HG02798 (cell line): ENCODE measurements at regions not wholly inside any gene's neighbourhood (a gene's known extent, or its start where the extent isn't known, plus 50 kb on each side); places are given as distances from the start of the nearest gene placed in this dataset.

ENCODE experiments used
- ATAC-seq: cut with Tn5 transposase; IDR thresholded peaks from one replicate; pipeline ENCODE4 v1.9.1; 2021; ENCODE audit warnings: mild to moderate bottlenecking; ENCODE audit not compliant: unreplicated experiment, poor library complexity

GRCh38 chr3:34268032-34268709 lies 469.7 kb downstream of the PDCD6IP start:
- ATAC-seq = no peak

GRCh38 chr3:34275811-34276210 lies 477.4 kb downstream of the PDCD6IP start:
- no peak for ATAC-seq

- no peak for ATAC-seq
These were observed 477.9 kb downstream of the PDCD6IP start for GRCh38 chr3:34276342-34276741.

GRCh38 chr3:34277110-34277509 lies 478.7 kb downstream of the PDCD6IP start:
- ATAC-seq = no peak

GRCh38 chr3:34279901-34280300 lies 481.5 kb downstream of the PDCD6IP start:
- ATAC-seq = no peak

- no peak for ATAC-seq
These were observed 485.3 kb downstream of the PDCD6IP start for GRCh38 chr3:34283751-34284150.

- ATAC-seq = peak; percentile 45
These were observed 486.8 kb downstream of the PDCD6IP start for GRCh38 chr3:34284959-34285826.

GRCh38 chr3:34285827-34286188 lies 487.4 kb downstream of the PDCD6IP start:
- no peak for ATAC-seq

GRCh38 chr3:34292605-34293300 lies 494.3 kb downstream of the PDCD6IP start:
- ATAC-seq = no peak

- ATAC-seq = no peak
These were observed 495.8 kb downstream of the PDCD6IP start for GRCh38 chr3:34294240-34294639.

- ATAC-seq = no peak
These were observed 498.4 kb downstream of the PDCD6IP start for GRCh38 chr3:34296796-34297195.

GRCh38 chr3:34298653-34299052 lies 500.2 kb downstream of the PDCD6IP start:
- no peak for ATAC-seq

GRCh38 chr3:34300621-34301020 lies 502.2 kb downstream of the PDCD6IP start:
- no peak for ATAC-seq

- no peak for ATAC-seq
These were observed 502.9 kb downstream of the PDCD6IP start for GRCh38 chr3:34301313-34301712.

GRCh38 chr3:34305266-34305665 lies 506.8 kb downstream of the PDCD6IP start:
- ATAC-seq = no peak

GRCh38 chr3:34312684-34313083 lies 514.3 kb downstream of the PDCD6IP start:
- ATAC-seq = no peak

GRCh38 chr3:34319881-34320280 lies 521.5 kb downstream of the PDCD6IP start:
- no peak for ATAC-seq

GRCh38 chr3:34323517-34323916 lies 525.1 kb downstream of the PDCD6IP start:
- ATAC-seq = peak; percentile 86

GRCh38 chr3:34346656-34347055 lies 548.2 kb downstream of the PDCD6IP start:
- no peak for ATAC-seq

GRCh38 chr3:34351882-34352777 lies 553.7 kb downstream of the PDCD6IP start:
- no peak for ATAC-seq
